GM12875 (cell line): ENCODE measurements at regions not wholly inside any gene's neighbourhood (a gene's known extent, or its start where the extent isn't known, plus 50 kb on each side); places are given as distances from the start of the nearest gene placed in this dataset.

Source experiments
- H3K4me3 ChIP-seq: one replicate; pipeline ENCODE4 v1.5.1; 2011; ENCODE audit warnings: low read depth, low read length, control low read depth
- TF ChIP-seq, protein P1 (sequence below): IDR thresholded peaks from 2 replicates; pipeline ENCODE4 v1.5.1; 2011; ENCODE audit warnings: low read depth, mild to moderate bottlenecking, control low read depth, inconsistent platforms, low read length, moderate library complexity, borderline replicate concordance; ENCODE audit not compliant: insufficient read depth

DNA sequence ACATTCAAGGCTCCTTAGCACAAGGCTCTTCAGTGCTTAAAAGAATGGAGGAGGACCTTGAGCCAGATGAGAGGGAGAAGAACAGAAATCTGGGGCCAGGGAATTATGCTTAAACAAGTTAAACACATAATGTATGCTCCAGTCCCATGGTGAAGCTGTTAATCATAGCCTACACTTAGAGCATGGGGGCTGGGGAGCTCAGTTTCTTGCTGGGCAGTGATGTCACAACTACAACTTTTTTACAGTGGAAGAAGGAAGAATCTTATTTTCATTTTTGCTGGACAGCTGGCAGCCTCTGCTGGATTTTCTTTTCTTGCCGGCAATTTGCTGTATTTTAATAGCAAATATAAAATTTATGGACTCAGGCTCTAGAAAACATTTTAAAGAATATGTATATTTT lies 432.5 kb downstream of the CD109 start:
- TF ChIP-seq, protein P1, sequence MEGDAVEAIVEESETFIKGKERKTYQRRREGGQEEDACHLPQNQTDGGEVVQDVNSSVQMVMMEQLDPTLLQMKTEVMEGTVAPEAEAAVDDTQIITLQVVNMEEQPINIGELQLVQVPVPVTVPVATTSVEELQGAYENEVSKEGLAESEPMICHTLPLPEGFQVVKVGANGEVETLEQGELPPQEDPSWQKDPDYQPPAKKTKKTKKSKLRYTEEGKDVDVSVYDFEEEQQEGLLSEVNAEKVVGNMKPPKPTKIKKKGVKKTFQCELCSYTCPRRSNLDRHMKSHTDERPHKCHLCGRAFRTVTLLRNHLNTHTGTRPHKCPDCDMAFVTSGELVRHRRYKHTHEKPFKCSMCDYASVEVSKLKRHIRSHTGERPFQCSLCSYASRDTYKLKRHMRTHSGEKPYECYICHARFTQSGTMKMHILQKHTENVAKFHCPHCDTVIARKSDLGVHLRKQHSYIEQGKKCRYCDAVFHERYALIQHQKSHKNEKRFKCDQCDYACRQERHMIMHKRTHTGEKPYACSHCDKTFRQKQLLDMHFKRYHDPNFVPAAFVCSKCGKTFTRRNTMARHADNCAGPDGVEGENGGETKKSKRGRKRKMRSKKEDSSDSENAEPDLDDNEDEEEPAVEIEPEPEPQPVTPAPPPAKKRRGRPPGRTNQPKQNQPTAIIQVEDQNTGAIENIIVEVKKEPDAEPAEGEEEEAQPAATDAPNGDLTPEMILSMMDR: no peak

DNA sequence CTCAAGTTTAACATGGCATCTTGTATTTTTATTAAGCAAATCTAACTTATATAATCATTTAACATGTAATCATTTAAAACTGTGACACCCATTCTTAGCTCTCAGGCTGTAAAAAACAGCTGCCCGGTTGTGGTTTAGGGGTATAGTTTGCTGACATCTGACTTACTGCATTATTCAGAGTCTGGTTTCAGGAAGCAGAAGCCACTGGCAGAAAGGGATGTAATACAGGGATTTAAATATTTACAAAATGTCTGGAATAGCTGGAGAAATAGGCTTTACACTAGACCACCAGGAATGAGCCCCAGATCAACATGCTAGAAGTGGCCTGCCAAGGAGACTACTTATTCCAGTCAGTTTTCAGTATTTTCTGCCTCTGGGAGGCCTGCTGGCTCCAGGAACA lies 421.1 kb downstream of the CD109 start:
- H3K4me3 ChIP-seq: no peak overlapping the region
- TF ChIP-seq, protein P1: no peak

More for the DNA sequence above, 432.5 kb downstream of the CD109 start:
- no peak overlapping the region for H3K4me3 ChIP-seq

GRCh38 chr6:74115674-74116073 lies 419.7 kb downstream of the CD109 start:
- TF ChIP-seq, protein P1: no peak
- no peak overlapping the region for H3K4me3 ChIP-seq

GRCh38 chr6:74114428-74114827 lies 418.4 kb downstream of the CD109 start:
- no peak overlapping the region for H3K4me3 ChIP-seq
- TF ChIP-seq, protein P1: no peak

DNA sequence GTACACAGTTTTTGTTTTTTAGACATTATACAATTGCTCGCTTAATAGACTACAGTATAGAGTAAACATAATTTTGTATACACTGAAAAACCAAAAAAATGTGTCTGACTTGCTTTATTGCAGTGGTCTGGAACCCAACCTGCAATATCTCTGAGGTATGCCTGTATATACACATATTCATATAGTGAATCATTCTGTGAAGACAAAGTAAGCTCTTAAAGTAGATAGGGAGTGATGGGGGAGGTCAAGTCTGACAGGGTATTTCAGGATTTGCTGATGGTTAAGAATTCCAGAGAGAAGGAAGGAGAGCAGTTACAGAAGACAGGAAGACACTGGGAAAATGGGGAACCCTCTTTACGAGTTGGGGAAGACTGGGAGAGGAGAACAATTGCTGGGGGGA lies 417.9 kb downstream of the CD109 start:
- no peak overlapping the region for H3K4me3 ChIP-seq
- TF ChIP-seq, protein P1: no peak

DNA sequence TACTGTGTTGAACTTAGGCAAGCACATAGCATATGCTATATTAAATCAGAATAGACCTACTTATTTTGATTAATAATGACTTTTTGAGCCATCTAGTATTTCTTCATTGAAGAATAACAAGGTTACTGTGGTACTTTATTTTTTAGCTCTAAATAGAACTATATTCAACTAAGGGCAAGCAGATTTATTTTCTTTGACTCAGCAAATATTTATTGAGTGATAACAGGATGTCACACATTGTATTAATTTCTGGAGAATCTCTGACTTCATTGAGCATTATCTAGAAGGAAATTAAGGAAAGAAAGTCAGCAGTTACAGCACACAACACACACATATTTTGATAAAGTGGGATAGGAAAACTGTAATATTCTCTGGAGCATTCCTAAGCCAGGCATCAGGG lies 407.4 kb downstream of the CD109 start:
- TF ChIP-seq, protein P1: no peak
- no peak overlapping the region for H3K4me3 ChIP-seq

- TF ChIP-seq, protein P1: no peak
Observed at GRCh38 chr6:74100719-74101287, 404.8 kb downstream of the CD109 start.

More at GRCh38 chr6:74100719-74101287, 404.8 kb downstream of the CD109 start:
- H3K4me3 ChIP-seq: no peak overlapping the region
